Panc1 (cell line): ENCODE measurements at regions not wholly inside any gene's neighbourhood (a gene's known extent, or its start where the extent isn't known, plus 50 kb on each side); places are given as distances from the start of the nearest gene placed in this dataset.

Source experiments
- ATAC-seq: fragments of 200-7000 bp; cut with Tn5 transposase; 2 replicates; pipeline ENCODE4 v1.9.1; 2020; ENCODE audit warnings: mild to moderate bottlenecking, moderate library complexity
- BruUV-seq: library from RNA; stranded (reverse); fragments of 400-500 nt; replicated peaks from 2 replicates; lab custom pipeline; 2021; lab: Mats Ljungman, UMichigan
- CTCF ChIA-PET: fragments of 300-600 bp; sonication (Branson Sonifier 250); formaldehyde crosslinking; loops from one replicate; lab custom pipeline; 2022; ENCODE audit warnings: antibody characterized with exemption; lab: Charles Lee
- POLR2A ChIA-PET: fragments of 300-600 bp; sonication (Branson Sonifier 250); formaldehyde crosslinking; loops from one replicate; lab custom pipeline; 2022; ENCODE audit warnings: antibody characterized with exemption; lab: Charles Lee
- DNase-seq: peaks from one replicate; pipeline ENCODE4 v3.0.0-alpha.2; 2010; ENCODE audit warnings: low read depth, low spot score
- H3K27ac ChIP-seq: 2 replicates; pipeline ENCODE4 v1.5.1; 2011; ENCODE audit warnings: mild to moderate bottlenecking, low read length, inconsistent platforms
- H3K27me3 ChIP-seq: fragments of 200-500 bp; sonication (Bioruptor generic); 2 replicates; pipeline ENCODE4 v1.6.0; 2014; ENCODE audit warnings: low read length, inconsistent platforms; ENCODE audit not compliant: control insufficient read depth, insufficient read depth
- H3K36me3 ChIP-seq: fragments of 200-500 bp; sonication (Bioruptor generic); 2 replicates; pipeline ENCODE4 v1.5.1; 2014; ENCODE audit warnings: inconsistent platforms, mild to moderate bottlenecking, low read length, moderate library complexity; ENCODE audit not compliant: control insufficient read depth, insufficient read depth
- H3K4me1 ChIP-seq: 2 replicates; pipeline ENCODE4 v1.5.1; 2011; ENCODE audit warnings: inconsistent platforms, mild to moderate bottlenecking, low read length, moderate library complexity; ENCODE audit not compliant: control insufficient read depth, insufficient read depth
- H3K4me3 ChIP-seq, 2 experiments: 2 replicates each; pipeline ENCODE4 v1.5.1; 2011 to 2012; ENCODE audit warnings: low read depth in 2 of 2, low read length in 2 of 2, mild to moderate bottlenecking in 2 of 2, inconsistent platforms in 1 of 2, moderate library complexity in 1 of 2
- H3K9me3 ChIP-seq: fragments of 200-500 bp; sonication (Bioruptor generic); 2 replicates; pipeline ENCODE4 v1.5.1; 2014; ENCODE audit warnings: low read depth, mild to moderate bottlenecking, inconsistent platforms, low read length, moderate library complexity; ENCODE audit not compliant: control insufficient read depth, insufficient read depth
- POLR2AphosphoS5 ChIP-seq: IDR thresholded peaks from 2 replicates; pipeline ENCODE4 v1.6.1; 2012; ENCODE audit warnings: mild to moderate bottlenecking, low read depth, low read length, moderate library complexity
- SIN3A ChIP-seq: IDR thresholded peaks from 2 replicates; pipeline ENCODE4 v1.6.1; 2012; ENCODE audit warnings: low read depth, mild to moderate bottlenecking, low read length, moderate library complexity, borderline replicate concordance; ENCODE audit not compliant: insufficient read depth
- TCF7L2 ChIP-seq: IDR thresholded peaks from 2 replicates; pipeline ENCODE4 v1.6.1; 2011; ENCODE audit warnings: mild to moderate bottlenecking, low read depth, low read length, inconsistent platforms
- in situ Hi-C: cut with HindIII; loops from 2 replicates; pipeline ENCODE4 v1.10.0; 2016; ENCODE audit warnings: low sequenced_read_pairs, low pct_unique_long_range_greater_than_20kb
- intact Hi-C: fragments of 100-400 bp; cut with micrococcal nuclease; formaldehyde crosslinking; loops from one replicate; pipeline ENCODE4 v1.10.0; 2022; ENCODE audit not compliant: unreplicated experiment
- TF ChIP-seq, protein P1 (sequence below), 2 experiments: IDR thresholded peaks; 2 replicates each; pipeline ENCODE4 v1.6.1; 2011 to 2012; ENCODE audit warnings: low read depth in 2 of 2, control low read depth in 1 of 2, low read length in 1 of 2, mild to moderate bottlenecking in 1 of 2, moderate library complexity in 1 of 2; ENCODE audit not compliant: insufficient read depth in 1 of 2
- TF ChIP-seq, protein P2 (sequence below): fragments of 450-650 bp; IDR thresholded peaks from 2 replicates; pipeline ENCODE4 v1.5.1; 2017; ENCODE audit warnings: mild to moderate bottlenecking

DNA sequence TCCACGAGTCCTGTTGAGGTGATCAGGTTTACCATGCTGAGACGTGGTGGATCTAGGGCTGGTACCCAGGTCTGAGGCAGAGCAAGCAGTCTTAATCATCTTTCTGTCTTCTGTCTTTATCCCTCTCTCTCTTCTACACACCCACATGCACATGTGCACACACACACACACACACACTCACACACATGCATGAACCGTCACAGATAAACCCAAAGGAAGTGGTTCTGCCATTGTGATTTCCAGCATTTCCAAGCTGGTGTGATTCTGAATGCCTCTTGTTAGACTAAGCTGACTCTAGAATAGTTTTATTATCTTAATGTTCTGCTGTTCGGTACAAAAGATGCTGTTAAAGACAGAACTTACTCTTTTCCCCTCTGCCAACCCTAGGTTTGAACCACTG is 411.8 kb upstream of the SALL1 start:
- no peak overlapping the region for H3K27ac ChIP-seq
- H3K36me3 ChIP-seq = no peaks in the 10 kb centered on the region
- in situ Hi-C loops = no loop called here

GRCh38 chr16:51559901-51560300 is 408.8 kb upstream of the SALL1 start:
- intact Hi-C loops = no loop called here
- CTCF ChIA-PET = no interaction called here
- H3K36me3 ChIP-seq = no peaks in the 10 kb centered on the region
- POLR2A ChIA-PET = no interaction called here
- H3K27me3 ChIP-seq = no peaks in the 10 kb centered on the region
- ATAC-seq (no peak), DNase-seq (no peak)
- peaks cover 2% of the 10 kb centered on the region; the same call in 1 of the 2 replicates for H3K9me3 ChIP-seq
- in situ Hi-C loops = no loop called here
- H3K4me3 ChIP-seq = no peak overlapping the region
- no TSS peak for BruUV-seq
- no peak overlapping the region for H3K27ac ChIP-seq
- TF ChIP-seq TCF7L2 = no peak
- TF ChIP-seq SIN3A = no peak
- TF ChIP-seq, protein P1, sequence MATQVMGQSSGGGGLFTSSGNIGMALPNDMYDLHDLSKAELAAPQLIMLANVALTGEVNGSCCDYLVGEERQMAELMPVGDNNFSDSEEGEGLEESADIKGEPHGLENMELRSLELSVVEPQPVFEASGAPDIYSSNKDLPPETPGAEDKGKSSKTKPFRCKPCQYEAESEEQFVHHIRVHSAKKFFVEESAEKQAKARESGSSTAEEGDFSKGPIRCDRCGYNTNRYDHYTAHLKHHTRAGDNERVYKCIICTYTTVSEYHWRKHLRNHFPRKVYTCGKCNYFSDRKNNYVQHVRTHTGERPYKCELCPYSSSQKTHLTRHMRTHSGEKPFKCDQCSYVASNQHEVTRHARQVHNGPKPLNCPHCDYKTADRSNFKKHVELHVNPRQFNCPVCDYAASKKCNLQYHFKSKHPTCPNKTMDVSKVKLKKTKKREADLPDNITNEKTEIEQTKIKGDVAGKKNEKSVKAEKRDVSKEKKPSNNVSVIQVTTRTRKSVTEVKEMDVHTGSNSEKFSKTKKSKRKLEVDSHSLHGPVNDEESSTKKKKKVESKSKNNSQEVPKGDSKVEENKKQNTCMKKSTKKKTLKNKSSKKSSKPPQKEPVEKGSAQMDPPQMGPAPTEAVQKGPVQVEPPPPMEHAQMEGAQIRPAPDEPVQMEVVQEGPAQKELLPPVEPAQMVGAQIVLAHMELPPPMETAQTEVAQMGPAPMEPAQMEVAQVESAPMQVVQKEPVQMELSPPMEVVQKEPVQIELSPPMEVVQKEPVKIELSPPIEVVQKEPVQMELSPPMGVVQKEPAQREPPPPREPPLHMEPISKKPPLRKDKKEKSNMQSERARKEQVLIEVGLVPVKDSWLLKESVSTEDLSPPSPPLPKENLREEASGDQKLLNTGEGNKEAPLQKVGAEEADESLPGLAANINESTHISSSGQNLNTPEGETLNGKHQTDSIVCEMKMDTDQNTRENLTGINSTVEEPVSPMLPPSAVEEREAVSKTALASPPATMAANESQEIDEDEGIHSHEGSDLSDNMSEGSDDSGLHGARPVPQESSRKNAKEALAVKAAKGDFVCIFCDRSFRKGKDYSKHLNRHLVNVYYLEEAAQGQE (IDR thresholded peaks at IDR 0.05; ENCODE audit: insufficient read depth in 1 of 2, low read depth in 2 of 2, low read length in 1 of 2) = no peak
- TF ChIP-seq POLR2AphosphoS5 = no peak
- TF ChIP-seq, protein P2, sequence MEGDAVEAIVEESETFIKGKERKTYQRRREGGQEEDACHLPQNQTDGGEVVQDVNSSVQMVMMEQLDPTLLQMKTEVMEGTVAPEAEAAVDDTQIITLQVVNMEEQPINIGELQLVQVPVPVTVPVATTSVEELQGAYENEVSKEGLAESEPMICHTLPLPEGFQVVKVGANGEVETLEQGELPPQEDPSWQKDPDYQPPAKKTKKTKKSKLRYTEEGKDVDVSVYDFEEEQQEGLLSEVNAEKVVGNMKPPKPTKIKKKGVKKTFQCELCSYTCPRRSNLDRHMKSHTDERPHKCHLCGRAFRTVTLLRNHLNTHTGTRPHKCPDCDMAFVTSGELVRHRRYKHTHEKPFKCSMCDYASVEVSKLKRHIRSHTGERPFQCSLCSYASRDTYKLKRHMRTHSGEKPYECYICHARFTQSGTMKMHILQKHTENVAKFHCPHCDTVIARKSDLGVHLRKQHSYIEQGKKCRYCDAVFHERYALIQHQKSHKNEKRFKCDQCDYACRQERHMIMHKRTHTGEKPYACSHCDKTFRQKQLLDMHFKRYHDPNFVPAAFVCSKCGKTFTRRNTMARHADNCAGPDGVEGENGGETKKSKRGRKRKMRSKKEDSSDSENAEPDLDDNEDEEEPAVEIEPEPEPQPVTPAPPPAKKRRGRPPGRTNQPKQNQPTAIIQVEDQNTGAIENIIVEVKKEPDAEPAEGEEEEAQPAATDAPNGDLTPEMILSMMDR = no peak
- no peaks in the 10 kb centered on the region for H3K4me1 ChIP-seq

More for the DNA sequence above, 411.8 kb upstream of the SALL1 start:
- TF ChIP-seq TCF7L2 (no peak), POLR2AphosphoS5 (no peak), SIN3A (no peak)
- TF ChIP-seq, protein P2 = no peak
- TF ChIP-seq, protein P1 (IDR thresholded peaks at IDR 0.05; ENCODE audit: insufficient read depth in 1 of 2, low read depth in 2 of 2, low read length in 1 of 2) = no peak
- Histone ChIP-seq H3K4me1 (no peaks in the 10 kb centered on the region), H3K4me3 (no peak overlapping the region), H3K9me3 (peaks cover 2% of the 10 kb centered on the region; the same call in 1 of the 2 replicates), H3K27me3 (no peaks in the 10 kb centered on the region)
- BruUV-seq = no TSS peak
- DNase-seq = no peak
- ATAC-seq = no peak
- ChIA-PET CTCF (no interaction called here), POLR2A (no interaction called here)
- intact Hi-C loops = no loop called here
